ENCODE measurements at regions not wholly inside any gene's neighbourhood (a gene's known extent, or its start where the extent isn't known, plus 50 kb on each side); places are given as distances from the start of the nearest gene placed in this dataset.

- no peak for DNase-seq
These were observed 73.7 kb upstream of the NPAS1 start for GRCh38 chr19:46945694-46946489.

GRCh38 chr19:46946611-46947238, 72.9 kb upstream of the NPAS1 start:
- DNase-seq = no peak

GRCh38 chr19:46947866-46948265, 71.8 kb upstream of the NPAS1 start:
- no peak for DNase-seq

DNA sequence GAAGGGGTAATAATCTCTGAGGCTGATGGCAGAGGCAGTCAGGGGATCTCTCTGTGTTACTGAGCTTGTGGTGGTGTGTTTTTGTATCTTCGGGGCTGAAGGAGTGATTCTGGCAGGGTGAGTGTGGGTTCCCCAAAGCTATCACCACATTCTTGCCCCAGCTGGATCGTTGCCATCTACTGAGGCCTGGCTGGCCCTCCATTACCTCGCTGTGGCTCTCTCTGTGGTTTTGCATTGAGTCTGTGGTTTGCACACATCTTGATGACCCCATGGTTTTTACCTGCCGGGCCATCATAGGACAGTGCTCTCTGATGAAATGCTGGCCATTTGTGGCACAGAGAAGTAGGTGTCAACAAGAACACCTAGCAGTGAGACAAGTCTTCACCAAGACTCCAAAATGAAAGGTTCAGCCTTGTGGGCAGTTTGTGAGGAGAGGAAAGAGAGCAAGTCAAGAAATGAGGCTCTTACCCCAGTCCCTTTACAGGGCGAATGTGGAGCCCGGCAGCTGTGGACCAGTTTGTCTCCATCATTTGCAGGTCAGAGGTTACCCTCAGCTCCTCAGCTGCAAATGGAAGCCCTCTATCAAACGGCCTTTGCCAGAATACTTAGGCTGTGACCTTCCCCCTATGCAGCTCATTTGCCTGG, 69.0 kb upstream of the NPAS1 start:
- no peak for DNase-seq

DNA sequence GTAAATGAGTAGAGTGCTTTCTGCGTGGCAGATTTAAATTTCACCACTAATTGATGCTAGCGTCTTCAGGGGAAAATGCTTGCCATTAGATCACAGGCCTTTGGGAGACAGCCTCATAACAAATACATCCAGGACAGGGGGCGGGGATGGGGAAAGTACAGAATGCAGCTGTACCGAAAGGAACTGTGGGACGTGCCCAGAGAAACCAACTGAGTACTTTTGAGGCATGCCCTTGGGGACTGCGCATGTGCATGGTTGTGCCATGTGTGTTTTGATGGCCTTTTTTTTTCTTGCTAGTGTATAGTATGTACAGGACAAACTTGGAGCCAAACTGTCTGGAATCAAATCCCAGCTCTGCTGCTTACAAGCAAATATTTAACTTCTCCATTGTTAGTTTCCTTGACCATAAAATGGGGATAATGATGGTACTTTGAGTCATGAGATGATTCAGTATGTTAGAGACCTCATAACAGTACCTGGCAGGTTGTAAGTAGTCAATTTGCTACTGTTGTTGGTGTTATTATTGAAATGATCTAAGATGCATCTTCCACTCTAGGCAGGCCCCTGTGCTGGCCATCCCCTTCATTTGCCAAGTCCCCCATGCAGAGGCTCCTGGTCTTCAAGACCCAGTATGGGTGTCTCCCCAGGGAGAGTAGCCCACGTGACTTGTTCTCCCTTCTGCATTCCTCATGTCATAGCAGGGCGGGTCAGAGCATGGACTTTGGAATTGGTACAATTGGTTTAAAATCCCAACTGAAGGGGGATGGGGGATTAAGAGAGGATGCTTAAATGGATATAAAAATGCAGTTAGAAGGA, 68.3 kb upstream of the NPAS1 start:
- no peak for DNase-seq

DNA sequence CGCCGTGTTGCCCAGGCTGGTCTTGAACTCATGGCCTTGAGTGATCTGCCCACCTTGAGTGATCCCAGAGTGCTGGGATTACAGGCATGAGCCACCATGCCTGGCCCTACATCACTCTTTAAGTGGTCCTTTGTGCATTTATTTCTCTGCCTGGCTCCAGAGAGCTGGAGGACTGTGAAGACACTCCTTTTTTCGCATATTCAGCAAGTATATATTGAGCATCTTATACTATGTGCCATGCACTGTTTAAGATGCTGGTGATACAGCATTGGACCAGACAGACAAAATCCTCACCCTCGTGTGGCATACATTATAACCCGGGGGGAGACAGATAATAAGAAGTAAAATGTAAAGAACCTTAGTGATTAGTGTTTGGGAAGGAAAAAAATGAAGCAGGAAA, 66.8 kb upstream of the NPAS1 start:
- no peak for DNase-seq

GRCh38 chr19:46953955-46954501, 65.6 kb upstream of the NPAS1 start:
- no peak for DNase-seq

- no peak for DNase-seq
These were observed 65.1 kb upstream of the NPAS1 start for GRCh38 chr19:46954502-46954992.

DNA sequence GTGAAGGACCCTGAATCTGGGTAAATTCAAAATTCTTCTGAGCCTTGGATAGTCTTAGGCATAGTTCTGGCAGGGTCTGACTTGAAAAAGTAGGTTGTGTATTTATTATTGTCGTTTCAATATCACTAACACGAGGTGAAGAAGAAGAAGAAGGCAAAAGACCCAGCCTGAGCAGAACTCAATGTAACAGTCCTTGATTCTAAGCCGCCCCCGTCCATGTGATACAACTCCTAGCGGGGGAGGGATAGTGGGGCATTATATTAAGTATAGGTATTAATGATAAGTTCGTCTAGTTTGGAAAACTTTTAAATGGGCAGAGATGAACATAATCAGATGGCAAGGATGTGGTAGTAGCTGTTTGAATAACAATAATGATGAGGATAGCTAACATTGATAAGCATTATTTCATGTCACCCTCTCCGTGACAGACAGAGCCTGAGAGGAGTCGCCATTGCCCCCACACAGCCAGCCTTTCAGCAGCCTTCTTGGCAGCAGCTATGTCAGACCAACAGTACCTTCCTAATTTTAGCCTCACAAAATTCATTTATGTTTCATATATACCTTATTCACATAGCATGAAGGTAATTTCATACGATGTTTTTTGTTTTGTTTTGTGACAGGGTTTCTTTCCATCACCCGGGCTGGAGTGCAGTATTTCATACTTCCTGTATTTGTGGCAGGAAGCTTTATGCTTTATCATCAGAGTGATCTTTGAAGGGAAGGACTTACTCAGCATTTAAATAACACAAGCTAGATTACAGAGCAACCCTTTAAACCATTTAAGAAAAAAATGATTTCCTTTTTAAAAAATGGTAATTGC, 64.4 kb upstream of the NPAS1 start:
- DNase-seq = no peak

GRCh38 chr19:46955813-46956371, 63.7 kb upstream of the NPAS1 start:
- DNase-seq = no peak

- no peak for DNase-seq
These were observed 61.1 kb upstream of the NPAS1 start for GRCh38 chr19:46958532-46958931.

DNA sequence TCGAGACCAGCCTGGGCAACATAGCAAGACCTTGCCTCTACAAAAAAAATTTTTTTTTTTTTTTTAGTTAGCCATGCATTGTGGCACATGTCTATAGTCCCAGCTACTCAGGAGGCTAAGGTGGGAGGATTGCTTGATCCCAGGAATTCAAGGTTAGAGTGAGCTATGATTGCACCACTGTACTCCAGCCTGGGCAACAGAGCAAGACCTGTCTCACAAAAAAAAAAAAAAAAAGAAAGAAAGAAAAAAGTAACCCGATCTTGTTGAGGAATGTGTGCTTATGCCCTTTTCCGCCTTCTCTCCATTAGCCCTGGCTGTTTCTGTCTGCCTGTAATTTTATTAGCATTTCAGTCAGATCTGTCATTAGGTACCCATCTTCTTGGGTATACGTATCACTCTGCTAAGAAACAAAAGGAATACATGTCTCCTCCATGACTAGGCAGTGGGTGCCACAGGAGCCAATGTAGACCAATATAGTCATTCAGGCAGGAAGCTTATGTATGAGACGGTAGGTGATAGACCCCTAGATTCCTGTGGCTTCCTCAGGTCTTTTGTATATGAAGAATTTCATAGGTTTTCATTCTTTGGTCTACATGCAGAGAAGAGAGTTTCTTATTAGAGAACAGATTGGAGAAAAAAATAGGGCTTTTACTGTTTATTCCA, 59.6 kb upstream of the NPAS1 start:
- no peak for DNase-seq

DNA sequence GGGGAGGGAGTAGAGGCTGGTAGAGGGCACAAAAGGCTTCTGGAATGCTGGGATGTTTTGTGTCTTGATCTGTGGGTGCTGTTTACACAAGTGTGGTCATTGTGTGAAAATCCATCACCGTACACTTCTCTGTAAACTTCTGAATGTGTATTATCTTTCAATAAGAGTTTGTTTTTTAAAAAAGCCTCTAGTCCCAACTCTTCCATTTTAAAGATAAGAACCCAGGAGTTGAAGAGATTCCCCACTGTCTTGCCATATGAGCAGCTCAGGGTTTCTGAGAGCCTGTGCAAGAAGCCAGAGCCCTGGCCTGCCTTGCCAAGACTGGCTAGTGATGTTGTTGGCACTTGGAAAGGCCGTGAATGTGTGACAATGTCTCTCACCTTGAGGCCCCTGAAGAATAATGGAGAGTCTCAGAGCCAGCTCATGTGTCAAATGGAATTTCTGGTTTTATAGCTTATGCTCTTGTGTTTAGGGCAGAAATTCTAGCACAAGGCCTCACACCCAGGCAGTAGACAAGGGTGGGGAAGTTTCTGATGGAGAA, 57.5 kb upstream of the NPAS1 start:
- no peak for DNase-seq

DNA sequence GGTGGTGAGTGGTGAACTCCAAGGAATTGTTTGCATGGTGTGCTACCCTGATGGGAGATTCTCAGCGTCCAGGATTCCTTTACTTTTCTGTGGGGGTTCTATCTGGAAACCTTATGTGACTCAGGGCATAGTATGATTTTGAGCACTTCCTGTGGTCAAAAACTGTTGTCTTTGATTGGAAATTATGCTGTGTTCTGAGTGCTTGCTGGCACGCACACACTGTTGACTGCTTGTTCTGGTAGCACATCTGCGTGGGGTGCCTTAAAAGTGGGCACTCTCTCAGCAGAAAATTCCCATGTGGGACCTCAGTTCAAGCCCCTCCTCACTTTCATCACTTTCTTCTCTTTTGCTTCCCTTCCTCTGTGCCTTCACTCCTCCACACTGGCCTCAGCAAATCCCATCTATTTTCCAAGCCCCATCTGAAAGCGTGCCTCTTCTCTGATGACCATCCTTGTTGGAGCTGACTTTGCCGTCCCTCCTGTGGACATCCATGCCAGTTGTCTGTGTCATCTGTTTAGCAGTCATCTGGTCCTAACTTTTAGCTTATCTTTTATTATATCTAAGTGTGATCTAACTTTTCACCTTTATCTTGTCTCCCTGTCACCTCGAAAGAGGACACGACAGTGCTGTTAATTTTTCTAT, 56.4 kb upstream of the NPAS1 start:
- peak; percentile 82 for DNase-seq

- DNase-seq = no peak
These were observed 52.0 kb upstream of the NPAS1 start for GRCh38 chr19:46967578-46968032.
